Fibroblast of lung (primary cell): ENCODE measurements at regions not wholly inside any gene's neighbourhood (a gene's known extent, or its start where the extent isn't known, plus 50 kb on each side); places are given as distances from the start of the nearest gene placed in this dataset.
"Not testable (repeated sequence)": the region's sequence is repeated elsewhere in the genome, so short reads cannot be mapped to it uniquely, and the experiment has no call there.

Experiments
- DNase-seq, 2 donors: peaks; one replicate each; pipeline versions ENCODE4 v3.0.0 to v3.0.0-alpha.2; 2010; ENCODE audit warnings: low read depth in 2 of 2
- H2AFZ ChIP-seq: 2 replicates; pipeline ENCODE4 v1.5.1; 2012; ENCODE audit warnings: low read length, control low read depth, inconsistent platforms
- H3K27ac ChIP-seq: 2 replicates; pipeline ENCODE4 v1.5.1; 2011; ENCODE audit warnings: low read length, control low read depth; ENCODE audit not compliant: insufficient read depth
- H3K27me3 ChIP-seq: 2 replicates; pipeline ENCODE4 v1.5.1; 2011; ENCODE audit warnings: mild to moderate bottlenecking, low read length; ENCODE audit not compliant: control insufficient read depth, insufficient read depth
- H3K36me3 ChIP-seq: 2 replicates; pipeline ENCODE4 v1.5.1; 2011; ENCODE audit warnings: low read length; ENCODE audit not compliant: control insufficient read depth, insufficient read depth
- H3K4me1 ChIP-seq: 2 replicates; pipeline ENCODE4 v1.5.1; 2011; ENCODE audit warnings: low read length; ENCODE audit not compliant: control insufficient read depth, insufficient read depth; ENCODE audit errors: extremely low read depth
- H3K4me2 ChIP-seq: 2 replicates; pipeline ENCODE4 v1.5.1; 2011; ENCODE audit warnings: low read length, control low read depth; ENCODE audit not compliant: insufficient read depth; ENCODE audit errors: extremely low read depth
- H3K4me3 ChIP-seq, 4 experiments: fragments of 200-600 bp in 1 of 4; sonication (generic) in 1 of 4; replicated peaks in 1 of 4; 2 replicates each; pipeline ENCODE4 v1.5.1; 2011 to 2016; ENCODE audit warnings: low read length in 4 of 4, low read depth in 3 of 4, mild to moderate bottlenecking in 3 of 4, control low read depth in 2 of 4, inconsistent platforms in 1 of 4, mixed read lengths in 1 of 4; ENCODE audit not compliant: insufficient read depth in 1 of 4; ENCODE audit errors: control extremely low read depth in 1 of 4
- H3K79me2 ChIP-seq: 2 replicates; pipeline ENCODE4 v1.5.1; 2012; ENCODE audit warnings: mild to moderate bottlenecking, low read length, inconsistent platforms; ENCODE audit not compliant: control insufficient read depth, insufficient read depth
- H3K9ac ChIP-seq: 2 replicates; pipeline ENCODE4 v1.5.1; 2011; ENCODE audit warnings: mild to moderate bottlenecking, low read length, control low read depth; ENCODE audit not compliant: insufficient read depth
- H3K9me3 ChIP-seq: 2 replicates; pipeline ENCODE4 v1.5.1; 2012; ENCODE audit warnings: low read depth, low read length; ENCODE audit not compliant: control insufficient read depth, insufficient read depth
- H4K20me1 ChIP-seq: 2 replicates; pipeline ENCODE4 v1.5.1; 2011; ENCODE audit warnings: low read length; ENCODE audit not compliant: control insufficient read depth, insufficient read depth; ENCODE audit errors: extremely low read depth

DNA sequence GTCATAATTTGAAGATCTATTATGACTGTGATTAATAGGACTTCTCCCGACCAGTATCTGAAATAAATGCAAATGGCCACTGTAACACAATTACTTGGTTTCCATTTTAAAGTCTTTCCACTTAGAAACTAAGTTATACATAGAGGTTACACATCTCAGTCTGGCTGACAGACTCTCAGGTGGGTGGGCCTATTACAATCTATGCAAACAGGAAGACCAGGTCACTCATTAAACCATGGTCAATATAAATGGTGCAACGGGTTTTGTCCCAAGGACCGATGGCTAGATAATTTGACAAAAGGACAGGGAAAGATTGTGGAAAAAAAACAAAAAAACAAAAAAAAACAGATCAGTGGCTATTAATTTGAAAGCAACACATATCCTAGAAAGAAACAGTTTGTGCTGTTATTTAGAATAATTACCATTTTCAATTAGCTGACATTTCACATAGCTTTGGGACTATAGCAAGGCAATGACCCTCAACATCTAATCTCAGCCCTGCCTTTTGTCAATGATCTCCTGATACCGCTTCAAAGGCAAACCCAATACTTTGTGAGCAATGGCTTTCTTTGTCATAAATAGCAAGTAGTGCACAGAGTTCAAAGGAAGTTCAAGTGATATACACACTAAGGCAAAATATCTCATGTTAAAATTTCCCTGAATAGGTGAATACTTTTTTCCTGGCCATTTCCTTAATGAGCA, 50.8 kb upstream of the LYSMD4 start:
- H3K79me2 ChIP-seq, H3K36me3 ChIP-seq, H3K4me1 ChIP-seq, H3K27ac ChIP-seq, H2AFZ ChIP-seq, H4K20me1 ChIP-seq, H3K4me3 ChIP-seq, H3K27me3 ChIP-seq, H3K9ac ChIP-seq, H3K9me3 ChIP-seq, DNase-seq, H3K4me2 ChIP-seq: not testable (repeated sequence)
